Pancreas (tissue), 10 donors: ENCODE measurements at regions not wholly inside any gene's neighbourhood (a gene's known extent, or its start where the extent isn't known, plus 50 kb on each side); places are given as distances from the start of the nearest gene placed in this dataset.
A peak's percentile ranks its signal among the peaks of the same experiment; 100 is the strongest.

ENCODE experiments used
- ATAC-seq, 4 donors: fragments of 200-7000 bp; cut with Tn5 transposase; one replicate each; pipeline versions ENCODE4 v1.8.0 to v1.9.1; 2020; ENCODE audit warnings: mild to moderate bottlenecking in 4 of 4, moderate library complexity in 4 of 4
- DNase-seq, 6 donors: peaks; one replicate each; pipeline ENCODE4 v3.0.0-alpha.2; 2020
- FAIRE-seq: peaks from 2 replicates; lab custom pipeline; 2012; peaks lifted over from hg19 to GRCh38; lab: Jason Lieb, UNC
- H3K27ac ChIP-seq, 4 donors: fragments of 200-600 bp; sonication (generic); 1 replicate in 3 of 4; 2 replicates in 1 of 4; pipeline versions ENCODE4 v1.5.0 to v1.8.0; 2020
- H3K27me3 ChIP-seq, 4 donors: fragments of 200-600 bp; one replicate each; pipeline ENCODE4 v1.8.0; 2021
- H3K36me3 ChIP-seq, 3 donors: fragments of 200-600 bp; sonication (generic) in 1 of 3; one replicate each; pipeline versions ENCODE4 v1.5.0 to v1.8.0; 2020 to 2021
- H3K4me1 ChIP-seq, 3 donors: fragments of 200-600 bp; one replicate each; pipeline ENCODE4 v1.8.0; 2021
- H3K4me3 ChIP-seq, 4 donors: fragments of 200-600 bp; sonication (generic) in 2 of 4; one replicate each; pipeline versions ENCODE4 v1.5.0 to v1.8.0; 2020 to 2021
- H3K9me3 ChIP-seq, 4 donors: fragments of 200-600 bp; one replicate each; pipeline ENCODE4 v1.8.0; 2021
- CTCF ChIP-seq, 4 donors: fragments of 200-600 bp; sonication (generic) in 3 of 4; IDR thresholded peaks; one replicate each; pipeline versions ENCODE4 v1.5.0 to v1.8.0; 2021; ENCODE audit warnings: antibody characterized with exemption in 4 of 4
- WGBS, 2 donors: extraction: QIAGEN DNeasy Blood & Tissue Kit; methylation state at CpG; one replicate each; pipeline ENCODE4 v1.1.7; 2013; 5-methylcytosine and 5-hydroxymethylcytosine counted together
- intact Hi-C, 3 donors: fragments of 100-400 bp; cut with DNase I; formaldehyde crosslinking; loops; one replicate each; pipeline versions ENCODE4 v1.11.1 to v1.14.2; 2022
- donor health status: healthy with polysubstance abuse.
- donor health status: DM: no; HTN: no; CAD: no; lungs with moderate emphysema.
- donor health status: DM: no; HTN: no; CAD: no.
- donor health status: control.
- donor health status: control.
- donor health status: Bipolar disorder and iron deficiency.
- donor health status: DM: yes; HTN: yes; CAD: no.
- donor health status: DM: no; HTN: no; CAD: no.
- donor health status: DM: no; HTN: no; CAD: no.
- donor health status: DM: yes; HTN: yes; CAD: no.

GRCh38 chr4:159722052-159722451 lies 619.2 kb downstream of the RAPGEF2 start:
- DNase-seq (peak in 1 of 6 donors; percentile 41), FAIRE-seq (no peak), ATAC-seq (no peak)
- no peak overlapping the region for H3K4me3 ChIP-seq
- intact Hi-C loops: no loop called here
- peaks cover 0 to 3% (median 0%) of the 10 kb centered on the region in 3 donors for H3K4me1 ChIP-seq
- WGBS, 2 donors: 88 to 89% methylated on average over 16 of the region's 16 CpGs
- no peak overlapping the region for H3K27ac ChIP-seq
- no peak for TF ChIP-seq CTCF (IDR thresholded peaks at IDR 0.05)
- H3K27me3 ChIP-seq: no peaks in the 10 kb centered on the region
- no peaks in the 10 kb centered on the region for H3K36me3 ChIP-seq
- H3K9me3 ChIP-seq: no peaks in the 10 kb centered on the region

DNA sequence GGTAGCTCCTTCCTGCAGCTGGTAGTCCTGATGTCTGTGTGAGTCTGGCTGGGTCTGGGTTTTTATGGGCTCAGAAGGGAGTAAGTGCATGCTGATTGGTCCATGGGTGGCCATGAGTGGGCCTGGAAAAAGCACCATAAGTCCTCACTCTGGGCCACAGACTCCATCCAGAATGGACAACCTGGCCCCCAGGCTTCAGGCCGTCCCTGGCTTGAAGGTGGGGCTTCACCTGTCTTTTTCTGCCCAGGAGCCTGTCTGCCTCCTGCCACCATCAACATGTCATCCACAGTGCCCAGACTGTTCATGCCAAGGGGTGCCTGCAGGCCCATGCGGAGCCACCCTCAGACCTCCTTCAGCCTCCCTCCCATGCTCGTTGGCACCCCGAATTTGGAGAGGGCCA lies 620.0 kb downstream of the RAPGEF2 start:
- H3K9me3 ChIP-seq: no peaks in the 10 kb centered on the region
- no peaks in the 10 kb centered on the region for H3K27me3 ChIP-seq
- H3K4me3 ChIP-seq: no peak overlapping the region
- intact Hi-C loops: no loop called here
- H3K4me1 ChIP-seq: peaks cover 0 to 3% (median 0%) of the 10 kb centered on the region in 3 donors
- no peak for FAIRE-seq
- ATAC-seq: no peak
- DNase-seq: no peak
- TF ChIP-seq CTCF (IDR thresholded peaks at IDR 0.05): no peak
- no peak overlapping the region for H3K27ac ChIP-seq
- H3K36me3 ChIP-seq: no peaks in the 10 kb centered on the region
- whole genome bisulfite sequencing, 2 donors: 68 to 97% methylated on average over 3 to 4 of the region's 4 CpGs

DNA sequence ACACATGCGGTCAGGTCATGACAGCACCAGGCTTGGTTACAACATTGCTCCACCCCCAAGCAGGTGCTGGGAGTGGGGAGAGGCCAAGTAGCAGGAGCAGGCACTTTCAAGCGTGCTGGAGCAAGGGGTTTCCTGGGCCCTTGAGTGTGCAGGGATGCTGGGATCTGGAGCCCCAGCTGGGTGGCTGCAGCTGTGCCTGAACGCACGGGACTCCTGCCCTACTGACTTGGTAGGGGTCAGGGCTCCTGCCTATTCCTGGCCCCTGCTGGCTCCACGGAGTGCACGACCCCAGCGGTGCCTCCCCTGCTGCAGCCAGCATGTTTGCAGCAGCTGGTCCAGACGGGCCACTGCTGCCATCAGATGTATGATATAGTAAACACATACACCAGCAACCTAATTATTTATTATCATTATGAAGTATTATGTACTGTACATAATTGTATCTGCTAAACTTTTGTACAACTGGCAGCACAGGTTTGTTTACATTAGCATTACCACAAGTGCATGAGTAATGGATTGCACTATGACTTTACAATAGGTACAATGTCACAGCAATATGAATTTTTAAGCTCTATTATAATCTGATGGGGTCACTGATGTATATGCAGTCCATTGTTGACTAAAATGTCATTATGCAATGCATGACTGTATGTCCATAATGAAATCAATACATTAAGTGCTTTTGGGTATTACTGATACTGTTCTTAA lies 620.6 kb downstream of the RAPGEF2 start:
- DNase-seq (peak in 1 of 6 donors; percentile 59), ATAC-seq (peak in 2 of 4 donors; percentile 17 to 27), FAIRE-seq (no peak)
- no peaks in the 10 kb centered on the region for H3K27me3 ChIP-seq
- intact Hi-C loops: no loop called here
- H3K4me3 ChIP-seq: no peak overlapping the region
- H3K9me3 ChIP-seq: no peaks in the 10 kb centered on the region
- no peaks in the 10 kb centered on the region for H3K36me3 ChIP-seq
- no peak for TF ChIP-seq CTCF (IDR thresholded peaks at IDR 0.05)
- WGBS, 2 donors: 81 to 82% methylated on average over 8 of the region's 8 CpGs
- H3K4me1 ChIP-seq: peaks cover 0 to 3% (median 0%) of the 10 kb centered on the region in 3 donors
- H3K27ac ChIP-seq: no peak overlapping the region

DNA sequence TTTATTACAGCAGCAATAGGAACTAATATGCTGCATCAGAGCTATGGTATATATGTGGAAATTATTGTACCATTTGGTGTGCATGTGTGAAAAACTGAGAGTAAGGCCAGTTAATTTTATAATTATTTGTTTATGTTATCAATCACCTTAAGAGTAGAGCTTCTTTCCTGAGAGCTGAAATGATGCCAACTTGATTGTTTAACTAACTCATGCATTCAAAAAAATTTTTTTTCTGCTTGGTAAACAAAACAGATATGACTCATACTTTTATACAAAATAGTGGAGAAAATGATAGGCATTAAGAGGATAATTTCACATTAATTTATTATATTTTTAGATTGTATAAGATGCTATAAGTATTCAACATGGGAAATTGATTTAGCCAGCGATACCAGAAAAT lies 622.7 kb downstream of the RAPGEF2 start:
- Histone ChIP-seq H3K4me3 (no peak overlapping the region), H3K9me3 (no peaks in the 10 kb centered on the region), H3K27me3 (no peaks in the 10 kb centered on the region), H3K4me1 (peaks cover 0 to 3% (median 0%) of the 10 kb centered on the region in 3 donors), H3K36me3 (no peaks in the 10 kb centered on the region), H3K27ac (no peak overlapping the region)
- TF ChIP-seq CTCF (IDR thresholded peaks at IDR 0.05): no peak
- intact Hi-C loops: no loop called here
- ATAC-seq (peak; percentile 48 to 58 (median 56)), FAIRE-seq (no peak), DNase-seq (no peak)
- WGBS, 2 donors: 90 to 94% methylated on average over 1 of the region's 1 CpG
